ENCODE measurements at regions not wholly inside any gene's neighbourhood (a gene's known extent, or its start where the extent isn't known, plus 50 kb on each side); places are given as distances from the start of the nearest gene placed in this dataset.

GRCh38 chr7:91690541-91691070 is 189.9 kb downstream of the MTERF1 start:
- TF ChIP-seq EZH2 (IDR thresholded peaks at IDR 0.05) (no peak), POLR2AphosphoS5 (IDR thresholded peaks at IDR 0.05; ENCODE audit: borderline replicate concordance, low read depth, low read length) (no peak), FOXP2 (optimal IDR thresholded peaks at IDR 0.05; ENCODE audit: control extremely low read depth, extremely low read length, insufficient read depth) (no peak)

Measured in SK-N-MC (cell line).